ENCODE measurements at regions not wholly inside any gene's neighbourhood (a gene's known extent, or its start where the extent isn't known, plus 50 kb on each side); places are given as distances from the start of the nearest gene placed in this dataset.

- no peaks in the 10 kb centered on the region for H3K27me3 Mint-ChIP-seq
- no peak overlapping the region for H3K27ac Mint-ChIP-seq
- Histone ChIP-seq H3K4me3 (ENCODE audit: low read depth, low read length) (no peak overlapping the region), H3K27ac (ENCODE audit: insufficient read depth, low read length, poor library complexity, severe bottlenecking) (no peak overlapping the region), H3K27me3 (ENCODE audit: control insufficient read depth, insufficient read depth, low read length) (no peaks in the 10 kb centered on the region), H3K9me3 (ENCODE audit: control insufficient read depth in 2 of 2, low read length in 2 of 2) (no peaks in the 10 kb centered on the region), H3K36me3 (ENCODE audit: control insufficient read depth, insufficient read depth, low read length) (no peaks in the 10 kb centered on the region), H3K4me1 (ENCODE audit: control insufficient read depth, insufficient read depth, low read length, poor library complexity, severe bottlenecking) (no peaks in the 10 kb centered on the region)
- H3K9me3 Mint-ChIP-seq, result peaks cover 0 to 5% (median 1%) of the 10 kb centered on the region in 7 donors
- no peak overlapping the region for H3K4me3 Mint-ChIP-seq
- ATAC-seq (ENCODE audit: low read depth in 2 of 2) (no peak), DNase-seq (no peak)
- no peaks in the 10 kb centered on the region for H3K36me3 Mint-ChIP-seq
- H3K4me1 Mint-ChIP-seq, result no peaks in the 10 kb centered on the region
These were observed 658.4 kb downstream of the TOX3 start for GRCh38 chr16:51888534-51888933.

- no peaks in the 10 kb centered on the region for H3K27me3 Mint-ChIP-seq
- ATAC-seq (ENCODE audit: low read depth in 2 of 2), result no peak
- Histone ChIP-seq H3K4me3 (ENCODE audit: low read depth, low read length) (no peak overlapping the region), H3K27ac (ENCODE audit: insufficient read depth, low read length, poor library complexity, severe bottlenecking) (no peak overlapping the region), H3K4me1 (ENCODE audit: control insufficient read depth, insufficient read depth, low read length, poor library complexity, severe bottlenecking) (no peaks in the 10 kb centered on the region), H3K9me3 (ENCODE audit: control insufficient read depth in 2 of 2, low read length in 2 of 2) (no peaks in the 10 kb centered on the region), H3K36me3 (ENCODE audit: control insufficient read depth, insufficient read depth, low read length) (no peaks in the 10 kb centered on the region), H3K27me3 (ENCODE audit: control insufficient read depth, insufficient read depth, low read length) (no peaks in the 10 kb centered on the region)
- peaks cover 0 to 3% (median under 1%) of the 10 kb centered on the region in 7 donors for H3K9me3 Mint-ChIP-seq
- H3K4me1 Mint-ChIP-seq, result no peaks in the 10 kb centered on the region
- DNase-seq, result no peak
- H3K36me3 Mint-ChIP-seq, result no peaks in the 10 kb centered on the region
- H3K27ac Mint-ChIP-seq, result no peak overlapping the region
- H3K4me3 Mint-ChIP-seq, result no peak overlapping the region
These were observed 658.9 kb downstream of the TOX3 start for GRCh38 chr16:51888016-51888415.

GRCh38 chr16:51886456-51886855 is 660.5 kb downstream of the TOX3 start:
- Histone ChIP-seq H3K9me3 (ENCODE audit: control insufficient read depth in 2 of 2, low read length in 2 of 2) (no peaks in the 10 kb centered on the region), H3K27me3 (ENCODE audit: control insufficient read depth, insufficient read depth, low read length) (no peaks in the 10 kb centered on the region), H3K27ac (ENCODE audit: insufficient read depth, low read length, poor library complexity, severe bottlenecking) (no peak overlapping the region), H3K4me1 (ENCODE audit: control insufficient read depth, insufficient read depth, low read length, poor library complexity, severe bottlenecking) (no peaks in the 10 kb centered on the region), H3K4me3 (ENCODE audit: low read depth, low read length) (no peak overlapping the region), H3K36me3 (ENCODE audit: control insufficient read depth, insufficient read depth, low read length) (no peaks in the 10 kb centered on the region)
- Mint-ChIP-seq H3K27me3 (no peaks in the 10 kb centered on the region), H3K9me3 (peaks cover 0 to 5% (median 2%) of the 10 kb centered on the region in 7 donors), H3K27ac (no peak overlapping the region), H3K4me1 (peaks cover 0 to 5% (median 0%) of the 10 kb centered on the region in 4 donors), H3K4me3 (no peak overlapping the region), H3K36me3 (no peaks in the 10 kb centered on the region)
- DNase-seq, result no peak
- no peak for ATAC-seq (ENCODE audit: low read depth in 2 of 2)

- H3K4me1 Mint-ChIP-seq, result peaks cover 0 to 5% (median 0%) of the 10 kb centered on the region in 4 donors
- H3K27ac Mint-ChIP-seq, result no peak overlapping the region
- Histone ChIP-seq H3K4me1 (ENCODE audit: control insufficient read depth, insufficient read depth, low read length, poor library complexity, severe bottlenecking) (no peaks in the 10 kb centered on the region), H3K27ac (ENCODE audit: insufficient read depth, low read length, poor library complexity, severe bottlenecking) (no peak overlapping the region), H3K9me3 (ENCODE audit: control insufficient read depth in 2 of 2, low read length in 2 of 2) (no peaks in the 10 kb centered on the region), H3K4me3 (ENCODE audit: low read depth, low read length) (no peak overlapping the region), H3K27me3 (ENCODE audit: control insufficient read depth, insufficient read depth, low read length) (no peaks in the 10 kb centered on the region), H3K36me3 (ENCODE audit: control insufficient read depth, insufficient read depth, low read length) (no peaks in the 10 kb centered on the region)
- DNase-seq (no peak), ATAC-seq (ENCODE audit: low read depth in 2 of 2) (no peak)
- H3K36me3 Mint-ChIP-seq, result no peaks in the 10 kb centered on the region
- H3K9me3 Mint-ChIP-seq, result peaks cover 0 to 7% (median 4%) of the 10 kb centered on the region in 7 donors
- no peak overlapping the region for H3K4me3 Mint-ChIP-seq
- no peaks in the 10 kb centered on the region for H3K27me3 Mint-ChIP-seq
These were observed 662.2 kb downstream of the TOX3 start for GRCh38 chr16:51884773-51885172.

- H3K27ac ChIP-seq (ENCODE audit: insufficient read depth, low read length, poor library complexity, severe bottlenecking), result no peak overlapping the region
- H3K27me3 ChIP-seq (ENCODE audit: control insufficient read depth, insufficient read depth, low read length), result no peaks in the 10 kb centered on the region
- H3K27me3 Mint-ChIP-seq, result no peaks in the 10 kb centered on the region
- H3K4me3 ChIP-seq (ENCODE audit: low read depth, low read length), result no peak overlapping the region
- ATAC-seq (ENCODE audit: low read depth in 2 of 2) (no peak), DNase-seq (no peak)
- no peaks in the 10 kb centered on the region for H3K4me1 ChIP-seq (ENCODE audit: control insufficient read depth, insufficient read depth, low read length, poor library complexity, severe bottlenecking)
- no peaks in the 10 kb centered on the region for H3K36me3 ChIP-seq (ENCODE audit: control insufficient read depth, insufficient read depth, low read length)
- no peak overlapping the region for H3K27ac Mint-ChIP-seq
- H3K4me1 Mint-ChIP-seq, result peaks cover 0 to 5% (median 0%) of the 10 kb centered on the region in 4 donors
- H3K4me3 Mint-ChIP-seq, result no peak overlapping the region
- no peaks in the 10 kb centered on the region for H3K9me3 ChIP-seq (ENCODE audit: control insufficient read depth in 2 of 2, low read length in 2 of 2)
- H3K36me3 Mint-ChIP-seq, result no peaks in the 10 kb centered on the region
- H3K9me3 Mint-ChIP-seq, result peaks cover 1 to 7% (median 4%) of the 10 kb centered on the region in 7 donors
These were observed 665.2 kb downstream of the TOX3 start for GRCh38 chr16:51881731-51882130.

GRCh38 chr16:51880776-51881175 is 666.2 kb downstream of the TOX3 start:
- Mint-ChIP-seq H3K27ac (no peak overlapping the region), H3K27me3 (no peaks in the 10 kb centered on the region), H3K9me3 (peaks cover 3 to 7% (median 5%) of the 10 kb centered on the region in 7 donors), H3K4me1 (peaks cover 0 to 5% (median 0%) of the 10 kb centered on the region in 4 donors), H3K36me3 (no peaks in the 10 kb centered on the region), H3K4me3 (no peak overlapping the region)
- Histone ChIP-seq H3K27me3 (ENCODE audit: control insufficient read depth, insufficient read depth, low read length) (no peaks in the 10 kb centered on the region), H3K4me1 (ENCODE audit: control insufficient read depth, insufficient read depth, low read length, poor library complexity, severe bottlenecking) (no peaks in the 10 kb centered on the region), H3K36me3 (ENCODE audit: control insufficient read depth, insufficient read depth, low read length) (no peaks in the 10 kb centered on the region), H3K27ac (ENCODE audit: insufficient read depth, low read length, poor library complexity, severe bottlenecking) (no peak overlapping the region), H3K9me3 (ENCODE audit: control insufficient read depth in 2 of 2, low read length in 2 of 2) (no peaks in the 10 kb centered on the region), H3K4me3 (ENCODE audit: low read depth, low read length) (no peak overlapping the region)
- DNase-seq (no peak), ATAC-seq (ENCODE audit: low read depth in 2 of 2) (no peak)

GRCh38 chr16:51877686-51878085 is 669.3 kb downstream of the TOX3 start:
- no peak for ATAC-seq (ENCODE audit: low read depth in 2 of 2)
- no peak overlapping the region for H3K4me3 Mint-ChIP-seq
- Histone ChIP-seq H3K27ac (ENCODE audit: insufficient read depth, low read length, poor library complexity, severe bottlenecking) (no peak overlapping the region), H3K36me3 (ENCODE audit: control insufficient read depth, insufficient read depth, low read length) (no peaks in the 10 kb centered on the region), H3K9me3 (ENCODE audit: control insufficient read depth in 2 of 2, low read length in 2 of 2) (no peaks in the 10 kb centered on the region), H3K27me3 (ENCODE audit: control insufficient read depth, insufficient read depth, low read length) (no peaks in the 10 kb centered on the region), H3K4me3 (ENCODE audit: low read depth, low read length) (no peak overlapping the region), H3K4me1 (ENCODE audit: control insufficient read depth, insufficient read depth, low read length, poor library complexity, severe bottlenecking) (no peaks in the 10 kb centered on the region)
- no peaks in the 10 kb centered on the region for H3K36me3 Mint-ChIP-seq
- peaks cover 0 to 2% (median 0%) of the 10 kb centered on the region in 4 donors for H3K4me1 Mint-ChIP-seq
- H3K27me3 Mint-ChIP-seq, result no peaks in the 10 kb centered on the region
- no peak for DNase-seq
- H3K9me3 Mint-ChIP-seq, result peaks cover 0 to 7% (median 5%) of the 10 kb centered on the region in 7 donors
- H3K27ac Mint-ChIP-seq, result no peak overlapping the region

GRCh38 chr16:51876934-51877333 is 670.0 kb downstream of the TOX3 start:
- Mint-ChIP-seq H3K9me3 (peaks cover 0 to 7% (median 5%) of the 10 kb centered on the region in 7 donors), H3K4me3 (no peak overlapping the region), H3K4me1 (no peaks in the 10 kb centered on the region), H3K36me3 (no peaks in the 10 kb centered on the region), H3K27ac (no peak overlapping the region), H3K27me3 (no peaks in the 10 kb centered on the region)
- Histone ChIP-seq H3K4me3 (ENCODE audit: low read depth, low read length) (no peak overlapping the region), H3K4me1 (ENCODE audit: control insufficient read depth, insufficient read depth, low read length, poor library complexity, severe bottlenecking) (no peaks in the 10 kb centered on the region), H3K36me3 (ENCODE audit: control insufficient read depth, insufficient read depth, low read length) (no peaks in the 10 kb centered on the region), H3K27me3 (ENCODE audit: control insufficient read depth, insufficient read depth, low read length) (no peaks in the 10 kb centered on the region), H3K9me3 (ENCODE audit: control insufficient read depth in 2 of 2, low read length in 2 of 2) (no peaks in the 10 kb centered on the region), H3K27ac (ENCODE audit: insufficient read depth, low read length, poor library complexity, severe bottlenecking) (no peak overlapping the region)
- DNase-seq (no peak), ATAC-seq (ENCODE audit: low read depth in 2 of 2) (no peak)

Measured in CD4-positive, CD25-positive, alpha-beta regulatory T cell (primary cell).